ENCODE measurements at regions not wholly inside any gene's neighbourhood (a gene's known extent, or its start where the extent isn't known, plus 50 kb on each side); places are given as distances from the start of the nearest gene placed in this dataset.

GRCh38 chr3:63034101-63034500 is 158.9 kb upstream of the CADPS start:
- Mint-ChIP-seq H3K4me1 (peaks cover 4% of the 10 kb centered on the region), H3K27me3 (ENCODE audit: insufficient read depth, low read depth) (no peaks in the 10 kb centered on the region), H3K36me3 (no peaks in the 10 kb centered on the region), H3K4me3 (no peak overlapping the region), H3K9me3 (no peaks in the 10 kb centered on the region), H3K27ac (no peak overlapping the region)
- Histone ChIP-seq H3K9me3 (ENCODE audit: low read depth) (no peaks in the 10 kb centered on the region), H3K9ac (no peak overlapping the region), H3K4me2 (no peak overlapping the region), H3K79me2 (ENCODE audit: low read depth) (no peaks in the 10 kb centered on the region), H3K4me1 (peaks cover 6% of the 10 kb centered on the region), H3K27me3 (no peaks in the 10 kb centered on the region), H3K27ac (no peak overlapping the region), H2AFZ (replicated peaks) (no peak overlapping the region), H4K20me1 (ENCODE audit: low read depth) (no peaks in the 10 kb centered on the region), H3F3A (ENCODE audit: low read depth) (no peaks in the 10 kb centered on the region), H3K4me3 (no peak overlapping the region), H3K36me3 (no peaks in the 10 kb centered on the region)
- no peak for TF ChIP-seq CTCF (IDR thresholded peaks at IDR 0.05)
- no peak for TF ChIP-seq EZH2phosphoT487 (IDR thresholded peaks at IDR 0.05)
- no peak for TF ChIP-seq EZH2 (IDR thresholded peaks at IDR 0.05)
- DNase-seq (ENCODE audit: low spot score) = no peak

GRCh38 chr3:63037116-63037515 is 161.9 kb upstream of the CADPS start:
- DNase-seq (ENCODE audit: low spot score) = no peak
- H3K4me3 ChIP-seq = no peak overlapping the region
- H3K9ac ChIP-seq = no peak overlapping the region
- TF ChIP-seq EZH2phosphoT487 (IDR thresholded peaks at IDR 0.05) = no peak
- no peaks in the 10 kb centered on the region for H3K36me3 ChIP-seq
- H3K9me3 ChIP-seq (ENCODE audit: low read depth) = no peaks in the 10 kb centered on the region
- H3K27ac ChIP-seq = no peak overlapping the region
- H3K4me1 ChIP-seq = no peaks in the 10 kb centered on the region
- no peaks in the 10 kb centered on the region for H3K79me2 ChIP-seq (ENCODE audit: low read depth)
- H2AFZ ChIP-seq (replicated peaks) = no peak overlapping the region
- H3F3A ChIP-seq (ENCODE audit: low read depth) = no peaks in the 10 kb centered on the region
- no peaks in the 10 kb centered on the region for H3K9me3 Mint-ChIP-seq
- no peak overlapping the region for H3K4me3 Mint-ChIP-seq
- H3K27me3 Mint-ChIP-seq (ENCODE audit: insufficient read depth, low read depth) = no peaks in the 10 kb centered on the region
- H3K36me3 Mint-ChIP-seq = no peaks in the 10 kb centered on the region
- no peaks in the 10 kb centered on the region for H4K20me1 ChIP-seq (ENCODE audit: low read depth)
- H3K27me3 ChIP-seq = no peaks in the 10 kb centered on the region
- no peak overlapping the region for H3K27ac Mint-ChIP-seq
- H3K4me1 Mint-ChIP-seq = no peaks in the 10 kb centered on the region
- no peak overlapping the region for H3K4me2 ChIP-seq

GRCh38 chr3:63042833-63043232 is 167.6 kb upstream of the CADPS start:
- Histone ChIP-seq H4K20me1 (ENCODE audit: low read depth) (no peaks in the 10 kb centered on the region), H3K9ac (no peak overlapping the region), H2AFZ (replicated peaks) (no peak overlapping the region), H3K79me2 (ENCODE audit: low read depth) (no peaks in the 10 kb centered on the region), H3F3A (ENCODE audit: low read depth) (no peaks in the 10 kb centered on the region), H3K36me3 (no peaks in the 10 kb centered on the region), H3K4me2 (no peak overlapping the region), H3K27me3 (no peaks in the 10 kb centered on the region), H3K27ac (no peak overlapping the region), H3K4me3 (no peak overlapping the region), H3K4me1 (no peaks in the 10 kb centered on the region), H3K9me3 (ENCODE audit: low read depth) (no peaks in the 10 kb centered on the region)
- peaks cover 5% of the 10 kb centered on the region for H3K9me3 Mint-ChIP-seq
- no peak overlapping the region for H3K4me3 Mint-ChIP-seq
- H3K27ac Mint-ChIP-seq = no peak overlapping the region
- no peaks in the 10 kb centered on the region for H3K36me3 Mint-ChIP-seq
- no peaks in the 10 kb centered on the region for H3K4me1 Mint-ChIP-seq
- DNase-seq (ENCODE audit: low spot score) = no peak
- peaks cover 4% of the 10 kb centered on the region for H3K27me3 Mint-ChIP-seq (ENCODE audit: insufficient read depth, low read depth)
- TF ChIP-seq EZH2 (IDR thresholded peaks at IDR 0.05) (no peak), CTCF (IDR thresholded peaks at IDR 0.05) (no peak), EZH2phosphoT487 (IDR thresholded peaks at IDR 0.05) (no peak)

GRCh38 chr3:63043631-63044030 is 168.4 kb upstream of the CADPS start:
- no peak for DNase-seq (ENCODE audit: low spot score)
- Histone ChIP-seq H3K79me2 (ENCODE audit: low read depth) (no peaks in the 10 kb centered on the region), H3K4me2 (no peak overlapping the region), H3K4me1 (no peaks in the 10 kb centered on the region), H3K27ac (no peak overlapping the region), H3K9me3 (ENCODE audit: low read depth) (no peaks in the 10 kb centered on the region), H2AFZ (replicated peaks) (no peak overlapping the region), H3K36me3 (no peaks in the 10 kb centered on the region), H4K20me1 (ENCODE audit: low read depth) (no peaks in the 10 kb centered on the region), H3K9ac (no peak overlapping the region), H3K27me3 (no peaks in the 10 kb centered on the region), H3K4me3 (no peak overlapping the region), H3F3A (ENCODE audit: low read depth) (no peaks in the 10 kb centered on the region)
- Mint-ChIP-seq H3K9me3 (peaks cover 5% of the 10 kb centered on the region), H3K4me1 (no peaks in the 10 kb centered on the region), H3K27me3 (ENCODE audit: insufficient read depth, low read depth) (peaks cover 4% of the 10 kb centered on the region), H3K27ac (no peak overlapping the region), H3K4me3 (no peak overlapping the region), H3K36me3 (no peaks in the 10 kb centered on the region)
- no peak for TF ChIP-seq CTCF (IDR thresholded peaks at IDR 0.05)
- no peak for TF ChIP-seq EZH2 (IDR thresholded peaks at IDR 0.05)
- no peak for TF ChIP-seq EZH2phosphoT487 (IDR thresholded peaks at IDR 0.05)

All from neural progenitor cell (in vitro differentiated cells).